ENCODE measurements at regions not wholly inside any gene's neighbourhood (a gene's known extent, or its start where the extent isn't known, plus 50 kb on each side); places are given as distances from the start of the nearest gene placed in this dataset.

GRCh38 chr1:55844322-55844721 lies 629.2 kb upstream of the USP24 start:
- DNase-seq = no peak

GRCh38 chr1:55839626-55840025 lies 624.5 kb upstream of the USP24 start:
- DNase-seq = no peak

GRCh38 chr1:55839221-55839620 lies 624.1 kb upstream of the USP24 start:
- DNase-seq = no peak

GRCh38 chr1:55836086-55836485 lies 620.9 kb upstream of the USP24 start:
- DNase-seq = no peak

GRCh38 chr1:55833529-55834091 lies 618.4 kb upstream of the USP24 start:
- no peak for DNase-seq

- DNase-seq = no peak
Observed at GRCh38 chr1:55831759-55832158, 616.6 kb upstream of the USP24 start.

GRCh38 chr1:55828044-55828443 lies 612.9 kb upstream of the USP24 start:
- no peak for DNase-seq

- DNase-seq = no peak
Observed at GRCh38 chr1:55827350-55827749, 612.2 kb upstream of the USP24 start.

- no peak for DNase-seq
Observed at GRCh38 chr1:55826381-55827080, 611.4 kb upstream of the USP24 start.

GRCh38 chr1:55825461-55825860 lies 610.3 kb upstream of the USP24 start:
- DNase-seq = no peak

GRCh38 chr1:55824251-55824640 lies 609.1 kb upstream of the USP24 start:
- DNase-seq = no peak

GRCh38 chr1:55823541-55824250 lies 608.5 kb upstream of the USP24 start:
- DNase-seq = no peak

- DNase-seq = no peak
Observed at GRCh38 chr1:55822891-55823290, 607.7 kb upstream of the USP24 start.

- DNase-seq = no peak
Observed at GRCh38 chr1:55821234-55821633, 606.1 kb upstream of the USP24 start.

GRCh38 chr1:55820501-55820900 lies 605.3 kb upstream of the USP24 start:
- DNase-seq = peak; percentile 98

- no peak for DNase-seq
Observed at GRCh38 chr1:55819011-55819410, 603.8 kb upstream of the USP24 start.

GRCh38 chr1:55816456-55817426 lies 601.6 kb upstream of the USP24 start:
- DNase-seq = no peak

GRCh38 chr1:55815745-55816455 lies 600.7 kb upstream of the USP24 start:
- DNase-seq = no peak

GRCh38 chr1:55814967-55815366 lies 599.8 kb upstream of the USP24 start:
- DNase-seq = no peak

- DNase-seq = peak; percentile 11
Observed at GRCh38 chr1:55813618-55814017, 598.5 kb upstream of the USP24 start.

- DNase-seq = no peak
Observed at GRCh38 chr1:55812281-55812680, 597.1 kb upstream of the USP24 start.

- no peak for DNase-seq
Observed at GRCh38 chr1:55808263-55808662, 593.1 kb upstream of the USP24 start.

Measured in SHP77 treated with DMSO at 0.1 percent for 48 hours (cell line).